GM21786 (cell line): ENCODE measurements at regions not wholly inside any gene's neighbourhood (a gene's known extent, or its start where the extent isn't known, plus 50 kb on each side); places are given as distances from the start of the nearest gene placed in this dataset.

Experiments used
- ATAC-seq: cut with Tn5 transposase; IDR thresholded peaks from one replicate; pipeline ENCODE4 v1.9.1; 2021; ENCODE audit not compliant: unreplicated experiment

DNA sequence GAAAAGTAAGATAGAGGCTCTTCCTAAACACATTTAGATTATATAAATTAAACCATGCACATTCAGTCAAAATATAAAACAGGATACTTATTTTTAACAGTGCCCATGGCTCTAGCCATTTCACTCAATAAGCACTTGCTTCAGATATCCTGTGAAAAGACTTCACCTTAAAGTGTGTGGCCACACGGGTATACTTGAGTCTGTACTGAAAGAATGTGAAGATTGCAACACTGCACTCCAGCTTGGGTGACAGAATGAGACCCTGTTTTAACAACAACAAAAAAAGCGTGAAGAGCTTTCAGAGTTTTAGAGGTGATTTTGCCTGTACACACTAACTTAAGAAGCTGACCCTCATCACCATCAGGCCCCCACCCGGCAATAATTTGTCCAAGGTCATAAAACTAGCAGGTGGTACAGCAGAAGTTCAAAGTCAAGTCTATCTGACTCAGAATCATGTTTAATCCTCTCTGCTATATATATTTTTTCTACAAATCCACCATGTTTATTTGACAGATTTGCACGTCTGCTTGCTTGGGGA is 203.5 kb upstream of the GUCY1A2 start:
- no peak for ATAC-seq

DNA sequence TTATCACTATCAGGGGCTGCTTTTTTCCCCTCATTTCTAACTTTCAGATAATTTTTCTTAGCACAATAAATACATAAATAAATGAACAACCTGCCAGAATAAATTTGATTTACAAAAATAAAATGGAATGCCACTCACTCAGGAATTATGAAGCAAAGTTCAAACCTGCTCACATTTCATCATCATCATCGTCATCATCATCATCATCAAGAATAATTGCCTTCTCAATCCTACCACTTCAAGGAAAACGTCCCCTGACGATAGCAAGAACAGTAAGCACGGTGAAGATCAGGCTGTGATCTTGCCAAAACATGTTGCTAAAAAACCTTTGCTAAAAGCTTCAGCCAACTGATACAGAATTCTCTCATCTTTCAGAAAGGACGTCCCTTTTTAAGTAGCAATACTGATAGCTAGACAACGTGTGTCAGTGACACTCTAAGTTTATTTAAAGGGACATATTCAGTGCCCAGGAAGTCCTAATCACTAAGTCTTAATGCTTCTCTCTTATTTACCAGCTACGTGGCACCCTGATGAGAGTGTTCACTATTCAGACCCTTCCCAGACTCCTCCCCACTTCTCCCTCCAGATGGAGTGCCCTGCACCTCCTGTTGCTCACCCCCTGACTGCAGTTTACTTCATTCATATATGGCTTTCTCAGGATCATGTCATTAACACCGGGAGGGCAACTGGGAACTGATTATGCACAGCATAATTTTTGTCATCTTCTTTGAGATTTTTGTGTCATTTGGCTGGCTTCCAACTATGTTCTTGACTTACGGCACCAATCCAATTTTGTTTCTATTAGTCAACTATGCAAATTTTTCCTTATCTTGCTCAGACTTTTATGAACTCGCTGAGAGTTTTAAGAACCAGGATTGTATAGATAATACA is 200.1 kb upstream of the GUCY1A2 start:
- ATAC-seq, result no peak

GRCh38 chr11:107217444-107217843 is 199.2 kb upstream of the GUCY1A2 start:
- no peak for ATAC-seq

DNA sequence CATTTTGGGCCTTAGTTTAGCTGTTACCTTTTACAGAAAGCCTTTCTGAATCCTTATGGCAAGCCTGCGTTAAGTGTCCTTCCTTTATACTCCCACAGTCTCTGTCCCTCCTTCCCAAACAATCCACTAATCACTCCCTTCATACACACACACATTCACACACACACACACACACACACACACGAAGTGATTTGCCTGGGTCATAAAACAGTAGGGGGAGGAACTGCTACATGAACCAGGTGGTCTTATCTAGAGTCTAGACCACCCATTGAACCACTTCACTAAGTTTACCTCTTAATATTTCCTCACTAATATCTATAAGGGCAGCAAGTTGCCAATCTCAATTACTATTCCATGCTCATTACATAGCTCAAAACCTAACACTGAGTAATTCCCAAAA is 196.7 kb upstream of the GUCY1A2 start:
- no peak for ATAC-seq

GRCh38 chr11:107203656-107204055 is 185.4 kb upstream of the GUCY1A2 start:
- no peak for ATAC-seq

DNA sequence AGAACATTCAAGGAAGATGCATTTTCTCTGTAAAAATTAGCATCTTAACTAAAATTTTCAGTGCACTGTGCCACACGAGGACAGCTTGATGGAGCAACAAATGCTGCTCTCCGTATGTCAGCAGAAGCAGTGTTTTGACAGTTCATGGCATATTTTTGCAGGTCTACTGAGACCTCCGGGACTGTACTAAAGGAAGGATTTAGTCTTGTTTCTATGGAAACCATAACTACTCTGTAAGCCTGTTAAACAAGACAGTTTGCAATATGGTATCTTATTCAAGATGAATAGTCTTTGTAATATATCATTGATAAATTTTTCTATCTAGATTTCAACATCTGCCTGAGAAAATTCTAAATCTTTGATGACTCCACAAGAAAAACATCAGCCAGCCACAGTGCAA is 184.0 kb upstream of the GUCY1A2 start:
- ATAC-seq, result no peak

GRCh38 chr11:107198490-107199007 is 180.3 kb upstream of the GUCY1A2 start:
- no peak for ATAC-seq

DNA sequence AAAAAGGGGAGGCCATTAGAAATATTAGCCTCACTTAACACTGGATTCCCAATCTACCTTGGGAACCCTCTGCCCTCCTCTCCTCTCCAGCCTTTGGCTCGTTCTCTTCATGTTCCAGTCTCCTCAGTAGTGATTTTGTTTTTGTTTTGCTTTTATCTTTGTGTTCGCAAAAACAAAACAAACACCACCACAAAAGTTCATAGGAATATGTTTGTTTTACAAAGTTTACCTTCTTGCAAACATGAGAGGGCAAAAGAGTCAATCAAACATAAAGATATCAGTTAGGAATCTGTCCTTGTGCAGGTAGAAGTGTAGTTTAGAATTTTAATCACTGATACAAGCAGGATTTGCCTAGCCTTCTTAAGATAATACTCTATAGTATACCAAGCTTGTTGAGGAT is 179.7 kb upstream of the GUCY1A2 start:
- no peak for ATAC-seq

GRCh38 chr11:107196732-107197131 is 178.5 kb upstream of the GUCY1A2 start:
- no peak for ATAC-seq

- no peak for ATAC-seq
Observed at GRCh38 chr11:107184986-107185385, 166.7 kb upstream of the GUCY1A2 start.

DNA sequence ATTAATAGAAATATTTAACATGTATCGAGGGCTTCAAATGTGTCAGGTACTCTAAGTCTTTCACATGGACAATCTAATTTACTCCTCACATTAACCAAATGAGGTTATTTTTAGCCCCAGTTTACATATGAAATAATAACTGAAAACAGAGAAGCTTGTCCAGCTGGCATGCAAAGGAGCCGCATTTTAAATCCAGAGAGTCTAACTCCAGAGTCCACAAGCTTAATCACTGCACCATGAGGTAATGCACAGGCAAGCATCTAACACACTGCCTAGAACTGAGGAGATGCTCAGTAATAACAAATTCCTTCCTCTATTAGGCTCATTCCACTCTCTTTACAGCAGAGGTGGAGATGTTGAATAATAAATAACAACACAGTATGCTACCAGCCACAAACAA is 165.7 kb upstream of the GUCY1A2 start:
- no peak for ATAC-seq

DNA sequence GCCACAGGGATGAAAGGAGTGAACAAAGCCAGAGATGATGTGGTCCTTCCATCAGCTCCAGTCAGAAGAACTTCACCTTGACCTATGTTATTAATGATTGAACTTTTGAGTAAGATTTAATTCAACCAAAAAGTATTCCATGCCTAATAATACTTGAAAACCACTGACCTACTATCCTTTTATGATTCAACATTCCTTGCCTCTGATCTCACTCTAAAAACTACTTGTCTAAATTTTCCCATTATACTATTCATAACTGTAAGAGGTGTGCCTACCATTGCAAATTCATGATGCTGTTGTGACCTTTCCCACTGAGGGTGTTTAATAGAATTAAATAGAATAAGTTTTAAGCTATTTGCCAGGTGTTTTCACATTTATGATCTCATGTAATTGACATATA is 164.7 kb upstream of the GUCY1A2 start:
- no peak for ATAC-seq

GRCh38 chr11:107180236-107180635 is 162.0 kb upstream of the GUCY1A2 start:
- ATAC-seq, result no peak

DNA sequence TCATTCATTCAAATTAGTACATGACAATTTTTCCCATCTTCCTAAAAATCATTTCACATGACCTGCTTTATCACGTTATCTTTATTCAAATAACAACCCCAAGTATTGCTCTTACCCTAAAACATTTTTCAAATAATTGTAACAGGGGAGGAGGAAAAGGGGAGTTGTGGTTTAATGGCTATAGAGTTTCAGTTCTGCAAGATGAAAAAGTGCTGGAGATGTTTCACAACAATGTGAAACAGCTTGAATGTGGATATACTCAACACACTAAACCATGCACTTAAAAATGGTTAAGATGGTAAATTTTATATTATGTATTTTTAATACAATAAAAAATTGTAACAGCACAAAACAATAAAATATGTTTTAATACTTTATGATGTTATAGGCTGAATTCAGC is 161.6 kb upstream of the GUCY1A2 start:
- ATAC-seq, result no peak

- ATAC-seq, result no peak
Observed at GRCh38 chr11:107177106-107177477, 158.8 kb upstream of the GUCY1A2 start.

GRCh38 chr11:107176148-107177105 is 158.2 kb upstream of the GUCY1A2 start:
- ATAC-seq, result no peak

DNA sequence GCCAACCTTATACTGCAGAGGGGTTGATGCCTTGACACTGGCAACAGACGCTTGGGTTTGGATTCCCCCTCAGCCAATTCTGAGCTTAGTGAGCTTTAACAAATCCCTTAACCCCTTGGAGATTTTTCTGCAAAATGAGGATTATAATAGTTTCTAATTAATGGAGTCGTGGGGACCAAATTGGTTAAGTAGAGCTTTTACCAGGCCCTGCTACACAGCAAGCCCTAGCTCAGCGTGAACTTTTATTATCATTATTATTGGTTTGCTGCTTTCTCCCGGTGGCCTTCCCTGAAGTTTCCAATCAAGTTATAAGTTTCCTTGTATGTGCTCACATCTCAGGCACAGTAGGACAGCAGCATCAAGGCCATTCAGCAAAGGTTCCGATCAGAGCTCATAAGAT is 156.6 kb upstream of the GUCY1A2 start:
- ATAC-seq, result no peak

DNA sequence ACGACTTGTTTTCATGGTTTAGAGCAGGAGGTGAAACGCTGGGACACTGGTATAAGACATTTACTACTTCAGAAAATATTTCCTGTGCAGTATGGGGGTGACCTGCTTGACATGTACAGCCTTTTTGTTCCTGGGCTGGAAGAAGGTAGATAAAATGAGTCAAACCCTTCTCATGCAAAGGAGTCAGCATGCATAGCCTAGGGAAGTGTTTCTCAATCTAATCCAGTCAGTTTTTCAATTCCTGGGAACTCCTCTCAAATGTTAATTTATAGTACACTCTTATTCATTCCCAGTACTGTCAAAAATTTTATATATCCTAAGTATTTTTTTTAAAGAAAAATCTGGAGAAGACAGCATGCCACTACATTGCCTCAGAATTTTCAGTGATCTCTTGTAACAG is 154.7 kb upstream of the GUCY1A2 start:
- no peak for ATAC-seq

DNA sequence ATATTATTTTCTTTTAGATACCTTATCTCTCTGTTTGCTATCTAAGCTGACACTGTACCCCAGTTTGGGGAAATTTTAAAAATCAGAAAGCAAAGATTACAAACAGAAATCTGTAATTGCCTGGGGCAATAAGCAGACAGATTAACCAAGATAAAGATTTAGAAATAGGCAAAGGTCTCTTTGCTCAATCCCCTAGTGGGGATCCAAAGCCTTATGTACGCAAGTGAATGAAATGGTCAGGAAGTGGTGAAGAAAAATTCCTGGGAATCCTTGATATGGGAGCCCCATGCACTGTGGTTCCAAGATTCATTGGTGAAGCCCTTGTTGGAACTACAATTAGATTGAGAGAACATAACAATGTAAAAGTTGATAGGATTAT is 139.5 kb upstream of the GUCY1A2 start:
- no peak for ATAC-seq

DNA sequence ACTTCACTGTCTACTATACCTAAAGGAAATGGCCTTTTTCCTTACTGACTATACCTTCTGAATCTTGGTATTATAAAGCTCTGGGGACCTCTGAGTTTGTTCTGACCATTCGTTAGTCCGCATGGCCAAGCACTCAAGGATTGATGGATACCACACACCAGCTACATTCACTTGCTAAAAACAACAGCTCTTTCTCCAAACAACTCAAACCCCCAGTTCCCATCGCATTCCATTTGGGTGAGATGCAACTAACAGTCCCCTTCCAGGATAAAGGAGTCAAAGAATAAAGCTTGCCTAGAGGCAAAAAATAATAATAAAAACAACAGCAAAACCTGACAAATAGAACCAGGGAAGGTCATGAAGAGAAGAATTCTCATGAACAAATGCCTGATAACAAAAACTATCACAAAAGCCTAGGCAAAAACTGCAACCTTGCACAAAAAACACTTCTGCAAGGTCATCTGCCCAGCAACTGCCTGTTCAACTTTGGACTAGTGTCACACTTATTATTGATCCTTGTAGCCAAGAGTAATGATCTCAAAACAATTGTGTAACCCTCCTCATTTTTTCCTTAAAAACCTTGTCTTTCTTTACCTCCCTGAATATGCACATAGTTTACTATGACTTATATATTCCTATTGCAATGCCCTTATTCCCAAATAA is 139.0 kb upstream of the GUCY1A2 start:
- no peak for ATAC-seq

DNA sequence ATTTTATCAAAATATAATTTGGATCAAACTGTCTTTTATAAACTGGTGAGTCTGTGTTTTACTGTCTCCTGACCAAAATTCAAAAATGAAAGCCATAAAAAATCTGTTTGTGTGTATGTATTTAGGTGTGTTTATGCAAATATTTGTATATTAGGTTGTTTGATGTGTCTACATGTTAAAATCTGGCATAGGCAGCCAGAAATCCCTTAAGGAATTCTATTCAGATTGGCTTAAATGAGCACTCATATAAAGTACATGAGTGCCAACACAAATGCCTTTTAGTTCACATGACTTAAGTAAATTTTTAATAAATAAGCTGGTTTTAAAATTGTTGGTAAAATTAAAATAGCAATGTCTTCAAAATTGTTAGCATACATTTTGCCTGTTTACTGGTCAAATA is 133.3 kb upstream of the GUCY1A2 start:
- ATAC-seq, result no peak
